ENCODE measurements at regions not wholly inside any gene's neighbourhood (a gene's known extent, or its start where the extent isn't known, plus 50 kb on each side); places are given as distances from the start of the nearest gene placed in this dataset.

GRCh38 chr11:81218440-81218839 lies 1515.2 kb downstream of the FAM181B start:
- ChIA-PET CTCF (no interaction called here), POLR2A (ENCODE audit: unreplicated experiment) (no interaction called here)
- Histone ChIP-seq H4K20me1 (ENCODE audit: insufficient read depth, low read length) (no peaks in the 10 kb centered on the region), H3K9ac (ENCODE audit: low read depth, low read length) (no peak overlapping the region), H3K9me3 (ENCODE audit: control insufficient read depth, insufficient read depth, low read length) (peaks cover 2% of the 10 kb centered on the region; the same call in 1 of the 2 replicates), H3K36me3 (ENCODE audit: control insufficient read depth, insufficient read depth, low read length) (no peaks in the 10 kb centered on the region), H2BK120ac (ENCODE audit: low read depth, low read length) (no peak overlapping the region), H3K4me3 (ENCODE audit: insufficient read depth, low read depth, low read length) (no peak overlapping the region), H4K5ac (ENCODE audit: low read depth, low read length) (no peak overlapping the region), H2BK20ac (ENCODE audit: low read depth, low read length) (no peak overlapping the region), H3K23ac (ENCODE audit: low read depth, low read length) (no peak overlapping the region), H3K4me1 (ENCODE audit: control insufficient read depth, insufficient read depth, low read length) (no peaks in the 10 kb centered on the region), H3K18ac (ENCODE audit: low read depth, low read length) (no peak overlapping the region), H3K4me2 (ENCODE audit: low read depth, low read length) (no peak overlapping the region), H3K9me1 (ENCODE audit: insufficient read depth, low read length) (no peaks in the 10 kb centered on the region), H4K8ac (ENCODE audit: low read depth in 2 of 2, low read length in 2 of 2) (no peak overlapping the region), H3K4ac (ENCODE audit: low read depth, low read length) (no peak overlapping the region), H4K91ac (ENCODE audit: insufficient read depth, low read depth, low read length) (no peak overlapping the region), H2AK9ac (replicated peaks; ENCODE audit: low read depth, low read length, poor library complexity) (no peak overlapping the region), H3K79me1 (ENCODE audit: low read depth in 1 of 2, low read length in 2 of 2) (no peaks in the 10 kb centered on the region), H2AFZ (replicated peaks; ENCODE audit: low read length, poor library complexity) (no peak overlapping the region), H2BK5ac (ENCODE audit: low read depth, low read length, poor library complexity, severe bottlenecking) (no peak overlapping the region), H2AK5ac (ENCODE audit: low read depth, low read length) (no peak overlapping the region), H3K27ac (ENCODE audit: insufficient read depth, low read length) (no peak overlapping the region), H3K27me3 (ENCODE audit: control insufficient read depth, insufficient read depth, low read length) (no peaks in the 10 kb centered on the region), H2BK15ac (ENCODE audit: low read depth, low read length) (no peak overlapping the region), H3K14ac (replicated peaks; ENCODE audit: low read depth, low read length) (no peak overlapping the region), H3K56ac (ENCODE audit: extremely low read depth, insufficient read depth, low read length) (no peak overlapping the region)
- dilution Hi-C loops (cut with HindIII; ENCODE audit: low sequenced_read_pairs, unreplicated experiment): no loop called here
- TF ChIP-seq BHLHE40 (IDR thresholded peaks at IDR 0.05; ENCODE audit: low read depth, low read length) (no peak), MXI1 (IDR thresholded peaks at IDR 0.05; ENCODE audit: borderline replicate concordance, low read depth, low read length) (no peak), ELK1 (IDR thresholded peaks at IDR 0.05; ENCODE audit: borderline replicate concordance, low read depth, low read length) (no peak), SMC3 (IDR thresholded peaks at IDR 0.05; ENCODE audit: low read depth, low read length) (no peak), USF2 (IDR thresholded peaks at IDR 0.05; ENCODE audit: low read depth, low read length) (no peak), CEBPB (IDR thresholded peaks at IDR 0.05; ENCODE audit: low read depth, low read length) (no peak), CHD1 (IDR thresholded peaks at IDR 0.05; ENCODE audit: low read depth, low read length) (no peak), FOS (IDR thresholded peaks at IDR 0.05; ENCODE audit: low read depth, low read length) (no peak), RFX5 (IDR thresholded peaks at IDR 0.05; ENCODE audit: low read depth, low read length) (no peak), CTCF (conservative IDR thresholded peaks at IDR 0.05; ENCODE audit: low read depth, low read length) (no peak), NFE2L2 (IDR thresholded peaks at IDR 0.05; ENCODE audit: low read depth, low read length) (no peak)
- BruUV-seq (replicated peaks): no TSS peak
- intact Hi-C loops (cut with micrococcal nuclease): no loop called here
- no CpG with 5 or more reads among the region's 4 CpGs for WGBS, 2 experiments (ENCODE audit: extremely low coverage in 2 of 2, insufficient read length in 1 of 2)
- in situ Hi-C loops (cut with MboI; ENCODE audit: low sequenced_read_pairs): no loop called here
- ATAC-seq (ENCODE audit: low read depth): no peak
- DNase-seq: no peak
